ENCODE measurements at regions not wholly inside any gene's neighbourhood (a gene's known extent, or its start where the extent isn't known, plus 50 kb on each side); places are given as distances from the start of the nearest gene placed in this dataset.

GRCh38 chr1:29962831-29963247 lies 726.5 kb downstream of the PTPRU start:
- DNase-seq (ENCODE audit: low read depth in 1 of 2, low spot score in 1 of 2), result no peak

GRCh38 chr1:29962336-29962735 lies 726.0 kb downstream of the PTPRU start:
- DNase-seq (ENCODE audit: low read depth in 1 of 2, low spot score in 1 of 2), result no peak

- DNase-seq (ENCODE audit: low read depth in 1 of 2, low spot score in 1 of 2), result no peak
Measured at GRCh38 chr1:29961293-29962059, 725.2 kb downstream of the PTPRU start.

- DNase-seq (ENCODE audit: low read depth in 1 of 2, low spot score in 1 of 2), result no peak
Measured at GRCh38 chr1:29960876-29961275, 724.6 kb downstream of the PTPRU start.

- DNase-seq (ENCODE audit: low read depth in 1 of 2, low spot score in 1 of 2), result no peak
Measured at GRCh38 chr1:29960156-29960755, 723.9 kb downstream of the PTPRU start.

GRCh38 chr1:29959356-29959755 lies 723.0 kb downstream of the PTPRU start:
- no peak for DNase-seq (ENCODE audit: low read depth in 1 of 2, low spot score in 1 of 2)

GRCh38 chr1:29958271-29958670 lies 721.9 kb downstream of the PTPRU start:
- DNase-seq (ENCODE audit: low read depth in 1 of 2, low spot score in 1 of 2), result no peak

GRCh38 chr1:29956349-29957030 lies 720.2 kb downstream of the PTPRU start:
- DNase-seq (ENCODE audit: low read depth in 1 of 2, low spot score in 1 of 2), result no peak

GRCh38 chr1:29954591-29954990 lies 718.3 kb downstream of the PTPRU start:
- no peak for DNase-seq (ENCODE audit: low read depth in 1 of 2, low spot score in 1 of 2)

- no peak for DNase-seq (ENCODE audit: low read depth in 1 of 2, low spot score in 1 of 2)
Measured at GRCh38 chr1:29953961-29954360, 717.6 kb downstream of the PTPRU start.

GRCh38 chr1:29949676-29950075 lies 713.4 kb downstream of the PTPRU start:
- no peak for DNase-seq (ENCODE audit: low read depth in 1 of 2, low spot score in 1 of 2)

GRCh38 chr1:29948581-29948980 lies 712.3 kb downstream of the PTPRU start:
- DNase-seq (ENCODE audit: low read depth in 1 of 2, low spot score in 1 of 2), result no peak

GRCh38 chr1:29946057-29946456 lies 709.7 kb downstream of the PTPRU start:
- no peak for DNase-seq (ENCODE audit: low read depth in 1 of 2, low spot score in 1 of 2)

GRCh38 chr1:29945426-29945825 lies 709.1 kb downstream of the PTPRU start:
- no peak for DNase-seq (ENCODE audit: low read depth in 1 of 2, low spot score in 1 of 2)

- no peak for DNase-seq (ENCODE audit: low read depth in 1 of 2, low spot score in 1 of 2)
Measured at GRCh38 chr1:29944253-29944905, 708.1 kb downstream of the PTPRU start.

GRCh38 chr1:29943034-29943433 lies 706.7 kb downstream of the PTPRU start:
- DNase-seq (ENCODE audit: low read depth in 1 of 2, low spot score in 1 of 2), result no peak

- DNase-seq (ENCODE audit: low read depth in 1 of 2, low spot score in 1 of 2), result no peak
Measured at GRCh38 chr1:29939079-29939478, 702.8 kb downstream of the PTPRU start.

- DNase-seq (ENCODE audit: low read depth in 1 of 2, low spot score in 1 of 2), result no peak
Measured at GRCh38 chr1:29937356-29937755, 701.0 kb downstream of the PTPRU start.

GRCh38 chr1:29936031-29936544 lies 699.8 kb downstream of the PTPRU start:
- no peak for DNase-seq (ENCODE audit: low read depth in 1 of 2, low spot score in 1 of 2)

- DNase-seq (ENCODE audit: low read depth in 1 of 2, low spot score in 1 of 2), result no peak
Measured at GRCh38 chr1:29934255-29934772, 698.0 kb downstream of the PTPRU start.

GRCh38 chr1:29933067-29933466 lies 696.7 kb downstream of the PTPRU start:
- no peak for DNase-seq (ENCODE audit: low read depth in 1 of 2, low spot score in 1 of 2)

Measured in stimulated activated CD4-positive, alpha-beta T cell treated with anti-CD3 and anti-CD28 coated beads, Interleukin-15, amount 100 ng/mL, for 1 hour (primary cell).